H9 (cell line): ENCODE measurements at regions not wholly inside any gene's neighbourhood (a gene's known extent, or its start where the extent isn't known, plus 50 kb on each side); places are given as distances from the start of the nearest gene placed in this dataset.
A peak's percentile ranks its signal among the peaks of the same experiment; 100 is the strongest.

Experiments used
- DNase-seq: peaks from one replicate; pipeline ENCODE4 v3.0.0-alpha.2; 2017
- H2AFZ ChIP-seq: one replicate; pipeline ENCODE4 v1.6.1; 2013; ENCODE audit warnings: mild to moderate bottlenecking, low read length, control low read depth, moderate library complexity
- H2AK5ac ChIP-seq: 2 replicates; pipeline ENCODE4 v1.6.1; 2013; ENCODE audit warnings: low read length, control low read depth, mixed read lengths; ENCODE audit not compliant: insufficient read length
- H2BK120ac ChIP-seq: one replicate; pipeline ENCODE4 v1.6.1; 2013; ENCODE audit warnings: low read depth, mild to moderate bottlenecking, low read length, control low read depth, inconsistent platforms; ENCODE audit not compliant: poor library complexity, severe bottlenecking
- H2BK12ac ChIP-seq: 2 replicates; pipeline ENCODE4 v1.6.1; 2013; ENCODE audit warnings: low read length, control low read depth, mixed read lengths, low read depth; ENCODE audit not compliant: insufficient read length
- H2BK15ac ChIP-seq: 2 replicates; pipeline ENCODE4 v1.6.1; 2013; ENCODE audit warnings: low read depth, low read length, control low read depth
- H2BK20ac ChIP-seq: one replicate; pipeline ENCODE4 v1.6.1; 2013; ENCODE audit warnings: low read depth, mild to moderate bottlenecking, low read length, control low read depth, inconsistent platforms; ENCODE audit not compliant: poor library complexity, severe bottlenecking
- H2BK5ac ChIP-seq: 2 replicates; pipeline ENCODE4 v1.6.1; 2013; ENCODE audit warnings: low read length, control low read depth, mixed read lengths; ENCODE audit not compliant: insufficient read length
- H3K14ac ChIP-seq: 2 replicates; pipeline ENCODE4 v1.6.1; 2013; ENCODE audit warnings: low read length, control low read depth; ENCODE audit not compliant: insufficient read depth
- H3K18ac ChIP-seq: 2 replicates; pipeline ENCODE4 v1.6.1; 2013; ENCODE audit warnings: low read depth, mild to moderate bottlenecking, mixed read lengths, low read length, control low read depth; ENCODE audit not compliant: insufficient read length
- H3K23ac ChIP-seq: 2 replicates; pipeline ENCODE4 v1.6.1; 2013; ENCODE audit warnings: low read length, control low read depth, mixed read lengths, low read depth; ENCODE audit not compliant: insufficient read length
- H3K23me2 ChIP-seq: 2 replicates; pipeline ENCODE4 v1.6.1; 2013; ENCODE audit warnings: low read depth, mild to moderate bottlenecking, mixed read lengths, low read length, control low read depth; ENCODE audit not compliant: insufficient read length, poor library complexity, severe bottlenecking
- H3K27ac ChIP-seq: 2 replicates; pipeline ENCODE4 v1.5.1; 2013; ENCODE audit warnings: low read length, control low read depth, mixed read lengths, low read depth; ENCODE audit not compliant: insufficient read length
- H3K27me3 ChIP-seq: 2 replicates; pipeline ENCODE4 v1.6.1; 2013; ENCODE audit warnings: low read length, control low read depth, inconsistent platforms; ENCODE audit not compliant: insufficient read depth
- H3K4ac ChIP-seq: 2 replicates; pipeline ENCODE4 v1.6.1; 2013; ENCODE audit warnings: low read depth, mild to moderate bottlenecking, control low read depth, inconsistent platforms, low read length, moderate library complexity
- H3K4me1 ChIP-seq: 2 replicates; pipeline ENCODE4 v1.6.1; 2013; ENCODE audit warnings: low read length, control low read depth, inconsistent platforms; ENCODE audit not compliant: insufficient read depth
- H3K4me2 ChIP-seq: 2 replicates; pipeline ENCODE4 v1.6.1; 2013; ENCODE audit warnings: low read length, control low read depth, mixed read lengths; ENCODE audit not compliant: insufficient read length, insufficient read depth
- H3K56ac ChIP-seq: 2 replicates; pipeline ENCODE4 v1.6.1; 2013; ENCODE audit warnings: low read depth, mild to moderate bottlenecking, mixed read lengths, low read length, control low read depth; ENCODE audit not compliant: insufficient read length
- H3K79me1 ChIP-seq: 2 replicates; pipeline ENCODE4 v1.6.1; 2013; ENCODE audit warnings: low read depth, mild to moderate bottlenecking, moderate library complexity, low read length, control low read depth, inconsistent platforms; ENCODE audit not compliant: insufficient read depth, poor library complexity, severe bottlenecking
- H3K79me2 ChIP-seq: 2 replicates; pipeline ENCODE4 v1.6.1; 2013; ENCODE audit warnings: low read length, control low read depth, inconsistent platforms; ENCODE audit not compliant: insufficient read depth
- H3K9ac ChIP-seq: 2 replicates; pipeline ENCODE4 v1.6.1; 2013; ENCODE audit warnings: low read length, control low read depth, mixed read lengths; ENCODE audit not compliant: insufficient read length; ENCODE audit errors: extremely low read depth
- H3K9me3 ChIP-seq: one replicate; pipeline ENCODE4 v1.6.1; 2013; ENCODE audit warnings: low read depth, low read length, inconsistent platforms; ENCODE audit not compliant: control insufficient read depth
- H3T11ph ChIP-seq: one replicate; pipeline ENCODE4 v1.6.1; 2013; ENCODE audit warnings: mild to moderate bottlenecking, low read length, control low read depth, inconsistent platforms
- H4K20me1 ChIP-seq: one replicate; pipeline ENCODE4 v1.6.1; 2013; ENCODE audit not compliant: control insufficient read depth, insufficient read length, insufficient read depth
- H4K5ac ChIP-seq: 2 replicates; pipeline ENCODE4 v1.6.1; 2013; ENCODE audit warnings: low read depth, mild to moderate bottlenecking, mixed read lengths, low read length, control low read depth; ENCODE audit not compliant: insufficient read length
- H4K8ac ChIP-seq: replicated peaks from 2 replicates; pipeline ENCODE4 v1.6.1; 2013; ENCODE audit warnings: low read length, control low read depth, mixed read lengths, low read depth; ENCODE audit not compliant: insufficient read length
- H4K91ac ChIP-seq: 2 replicates; pipeline ENCODE4 v1.6.1; 2013; ENCODE audit warnings: low read depth, mild to moderate bottlenecking, moderate library complexity, mixed read lengths, low read length, control low read depth; ENCODE audit not compliant: insufficient read length
- H3K27ac Mint-ChIP-seq, 3 experiments: 2 replicates in 2 of 3; 3 replicates in 1 of 3; pipeline ENCODE4 v1.8.0; 2020 to 2021; ENCODE audit warnings: mixed read lengths in 3 of 3, mild to moderate bottlenecking in 1 of 3, moderate library complexity in 1 of 3
- H3K27me3 Mint-ChIP-seq: 2 replicates; pipeline ENCODE4 v1.8.0; 2021; ENCODE audit warnings: low read depth, mild to moderate bottlenecking, moderate library complexity, mixed read lengths
- H3K36me3 Mint-ChIP-seq, 3 experiments: 2 replicates in 2 of 3; 3 replicates in 1 of 3; pipeline ENCODE4 v1.8.0; 2020 to 2021; ENCODE audit warnings: low read depth in 3 of 3, mixed read lengths in 3 of 3; ENCODE audit not compliant: insufficient read depth in 1 of 3
- H3K4me1 Mint-ChIP-seq, 2 experiments: 2 replicates each; pipeline ENCODE4 v1.8.0; 2020; ENCODE audit warnings: mixed read lengths in 2 of 2
- H3K4me3 Mint-ChIP-seq, 2 experiments: 2 replicates in 1 of 2; 3 replicates in 1 of 2; pipeline ENCODE4 v1.8.0; 2020 to 2021; ENCODE audit warnings: mild to moderate bottlenecking in 2 of 2, mixed read lengths in 2 of 2, moderate library complexity in 1 of 2
- H3K9me3 Mint-ChIP-seq, 2 experiments: 2 replicates in 1 of 2; 3 replicates in 1 of 2; pipeline ENCODE4 v1.8.0; 2020; ENCODE audit warnings: mild to moderate bottlenecking in 2 of 2, mixed read lengths in 2 of 2, moderate library complexity in 1 of 2
- CTCF ChIP-seq: fragments of 200-600 bp; sonication (generic); conservative IDR thresholded peaks from 3 replicates; pipeline ENCODE4 v1.8.0; 2021; ENCODE audit warnings: antibody characterized with exemption, mild to moderate bottlenecking
- WGBS: extraction: QIAGEN DNeasy Blood & Tissue Kit; methylation state at CpG from one replicate; pipeline ENCODE4 v1.1.7; 2013; ENCODE audit warnings: missing lambda C conversion rate, low lambda C conversion rate, mixed read lengths; ENCODE audit not compliant: insufficient read length; ENCODE audit errors: extremely low coverage; 5-methylcytosine and 5-hydroxymethylcytosine counted together

- no CpG with 5 or more reads among the region's 4 CpGs for WGBS
- peak overlapping the region; percentile 40 to 81 (median 59); a peak in 4 of 7 replicates for H3K27ac Mint-ChIP-seq
- Histone ChIP-seq H2BK5ac (no peak overlapping the region), H4K8ac (no peak overlapping the region), H3K23ac (no peak overlapping the region), H3K9me3 (no peaks in the 10 kb centered on the region), H2BK20ac (no peak overlapping the region), H3T11ph (no peak overlapping the region), H2BK12ac (no peak overlapping the region), H4K5ac (no peak overlapping the region), H2AK5ac (no peak overlapping the region), H3K79me1 (no peaks in the 10 kb centered on the region), H3K9ac (no peak overlapping the region), H3K56ac (no peak overlapping the region), H3K79me2 (no peaks in the 10 kb centered on the region), H3K4me1 (peaks cover 7% of the 10 kb centered on the region; the same call in 1 of the 2 replicates), H3K18ac (no peak overlapping the region), H2BK120ac (no peak overlapping the region), H4K20me1 (no peaks in the 10 kb centered on the region), H3K4me2 (no peak overlapping the region), H4K91ac (no peak overlapping the region), H2BK15ac (no peak overlapping the region), H3K27ac (no peak overlapping the region), H3K4ac (no peak overlapping the region), H2AFZ (no peak overlapping the region), H3K23me2 (no peaks in the 10 kb centered on the region), H3K14ac (no peak overlapping the region), H3K27me3 (no peaks in the 10 kb centered on the region)
- no peaks in the 10 kb centered on the region for H3K27me3 Mint-ChIP-seq
- H3K4me3 Mint-ChIP-seq = peak overlapping the region in 1 of 2 experiments; percentile 38; a peak in 1 of 5 replicates
- H3K36me3 Mint-ChIP-seq = peaks cover 0 to 4% (median 0%) of the 10 kb centered on the region in 3 experiments; a peak in 1 of 7 replicates
- TF ChIP-seq CTCF = no peak
- H3K4me1 Mint-ChIP-seq = peaks cover 56 to 63% of the 10 kb centered on the region in 2 experiments
- no peak for DNase-seq
- H3K9me3 Mint-ChIP-seq = peaks cover 2% of the 10 kb centered on the region in 2 experiments; a peak in 2 of 5 replicates
These were observed 267.9 kb downstream of the PTPRU start for GRCh38 chr1:29504196-29504595.
